ENCODE measurements at regions not wholly inside any gene's neighbourhood (a gene's known extent, or its start where the extent isn't known, plus 50 kb on each side); places are given as distances from the start of the nearest gene placed in this dataset.

DNA sequence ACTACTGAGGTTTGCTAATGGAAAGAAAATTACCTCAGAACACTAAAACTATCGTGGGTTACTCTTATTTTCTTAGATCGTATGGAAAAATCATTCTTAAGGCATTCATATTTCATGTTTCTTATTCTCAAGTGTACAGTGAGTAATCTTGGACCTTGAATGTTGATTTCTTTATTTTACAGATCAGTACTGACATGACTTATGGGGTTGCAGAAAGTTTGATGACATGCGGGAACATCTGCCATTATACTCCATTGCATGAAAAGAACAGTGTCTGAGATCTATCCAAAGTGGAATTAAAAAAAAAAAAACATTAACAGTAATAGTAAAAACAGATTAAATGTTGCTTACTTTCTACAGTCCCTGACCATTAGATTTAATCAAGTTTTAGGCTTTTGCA is 1290.2 kb upstream of the WWC1 start:
- H3K4me3 ChIP-seq (replicated peaks; ENCODE audit: low read depth, low read length), result no peak overlapping the region
- no peak for DNase-seq (ENCODE audit: extremely low read depth, low read depth)
- TF ChIP-seq, protein P1, sequence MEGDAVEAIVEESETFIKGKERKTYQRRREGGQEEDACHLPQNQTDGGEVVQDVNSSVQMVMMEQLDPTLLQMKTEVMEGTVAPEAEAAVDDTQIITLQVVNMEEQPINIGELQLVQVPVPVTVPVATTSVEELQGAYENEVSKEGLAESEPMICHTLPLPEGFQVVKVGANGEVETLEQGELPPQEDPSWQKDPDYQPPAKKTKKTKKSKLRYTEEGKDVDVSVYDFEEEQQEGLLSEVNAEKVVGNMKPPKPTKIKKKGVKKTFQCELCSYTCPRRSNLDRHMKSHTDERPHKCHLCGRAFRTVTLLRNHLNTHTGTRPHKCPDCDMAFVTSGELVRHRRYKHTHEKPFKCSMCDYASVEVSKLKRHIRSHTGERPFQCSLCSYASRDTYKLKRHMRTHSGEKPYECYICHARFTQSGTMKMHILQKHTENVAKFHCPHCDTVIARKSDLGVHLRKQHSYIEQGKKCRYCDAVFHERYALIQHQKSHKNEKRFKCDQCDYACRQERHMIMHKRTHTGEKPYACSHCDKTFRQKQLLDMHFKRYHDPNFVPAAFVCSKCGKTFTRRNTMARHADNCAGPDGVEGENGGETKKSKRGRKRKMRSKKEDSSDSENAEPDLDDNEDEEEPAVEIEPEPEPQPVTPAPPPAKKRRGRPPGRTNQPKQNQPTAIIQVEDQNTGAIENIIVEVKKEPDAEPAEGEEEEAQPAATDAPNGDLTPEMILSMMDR (IDR thresholded peaks at IDR 0.05; ENCODE audit: low read depth, low read length, missing control alignments), result no peak

- DNase-seq (ENCODE audit: extremely low read depth, low read depth), result no peak
- TF ChIP-seq, protein P1 (IDR thresholded peaks at IDR 0.05; ENCODE audit: low read depth, low read length, missing control alignments), result no peak
Observed at GRCh38 chr5:167008705-167009104, 1282.7 kb upstream of the WWC1 start.

GRCh38 chr5:167011196-167011595 is 1280.2 kb upstream of the WWC1 start:
- no peak for DNase-seq (ENCODE audit: extremely low read depth, low read depth)
- TF ChIP-seq, protein P1 (IDR thresholded peaks at IDR 0.05; ENCODE audit: low read depth, low read length, missing control alignments), result no peak
- no peak overlapping the region for H3K4me3 ChIP-seq (replicated peaks; ENCODE audit: low read depth, low read length)

More at GRCh38 chr5:167008705-167009104, 1282.7 kb upstream of the WWC1 start:
- H3K4me3 ChIP-seq (replicated peaks; ENCODE audit: low read depth, low read length), result no peak overlapping the region

- TF ChIP-seq, protein P1 (IDR thresholded peaks at IDR 0.05; ENCODE audit: low read depth, low read length, missing control alignments), result no peak
- H3K4me3 ChIP-seq (replicated peaks; ENCODE audit: low read depth, low read length), result no peak overlapping the region
- DNase-seq (ENCODE audit: extremely low read depth, low read depth), result no peak
Observed at GRCh38 chr5:167012123-167013034, 1279.1 kb upstream of the WWC1 start.

GRCh38 chr5:167014401-167015056 is 1276.9 kb upstream of the WWC1 start:
- no peak overlapping the region for H3K4me3 ChIP-seq (replicated peaks; ENCODE audit: low read depth, low read length)
- TF ChIP-seq, protein P1 (IDR thresholded peaks at IDR 0.05; ENCODE audit: low read depth, low read length, missing control alignments), result no peak
- no peak for DNase-seq (ENCODE audit: extremely low read depth, low read depth)

GRCh38 chr5:167020418-167020817 is 1271.0 kb upstream of the WWC1 start:
- TF ChIP-seq, protein P1 (IDR thresholded peaks at IDR 0.05; ENCODE audit: low read depth, low read length, missing control alignments), result no peak
- DNase-seq (ENCODE audit: extremely low read depth, low read depth), result no peak
- H3K4me3 ChIP-seq (replicated peaks; ENCODE audit: low read depth, low read length), result no peak overlapping the region
